T1000 (cell line): ENCODE measurements at regions not wholly inside any gene's neighbourhood (a gene's known extent, or its start where the extent isn't known, plus 50 kb on each side); places are given as distances from the start of the nearest gene placed in this dataset.

Experiments used
- DNase-seq: peaks from one replicate; lab custom pipeline; 2025; ENCODE audit warnings: mixed read lengths; lab: John Stamatoyannopoulos, UW

GRCh38 chr7:125563964-125564529, 634.4 kb upstream of the POT1 start:
- DNase-seq, result no peak

DNA sequence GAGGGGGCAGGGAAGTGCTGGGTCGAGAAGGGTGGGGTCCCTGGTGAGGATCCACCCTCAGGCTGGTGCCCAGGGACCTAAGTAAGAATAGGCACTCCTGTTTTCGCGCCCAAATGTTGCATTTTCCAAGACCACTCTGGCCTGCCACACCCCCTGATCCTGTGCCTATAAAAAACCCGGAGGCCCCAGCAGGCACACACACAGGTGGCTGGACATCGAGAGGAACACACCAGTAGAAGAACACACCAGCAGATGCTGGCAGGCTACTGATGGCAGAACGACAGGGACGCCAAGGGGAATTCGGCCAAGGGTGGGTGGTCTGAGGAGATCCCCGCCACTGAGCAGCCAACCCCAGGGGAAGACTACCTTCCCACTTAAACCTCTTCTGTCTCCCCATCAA, 633.9 kb upstream of the POT1 start:
- DNase-seq, result no peak

DNA sequence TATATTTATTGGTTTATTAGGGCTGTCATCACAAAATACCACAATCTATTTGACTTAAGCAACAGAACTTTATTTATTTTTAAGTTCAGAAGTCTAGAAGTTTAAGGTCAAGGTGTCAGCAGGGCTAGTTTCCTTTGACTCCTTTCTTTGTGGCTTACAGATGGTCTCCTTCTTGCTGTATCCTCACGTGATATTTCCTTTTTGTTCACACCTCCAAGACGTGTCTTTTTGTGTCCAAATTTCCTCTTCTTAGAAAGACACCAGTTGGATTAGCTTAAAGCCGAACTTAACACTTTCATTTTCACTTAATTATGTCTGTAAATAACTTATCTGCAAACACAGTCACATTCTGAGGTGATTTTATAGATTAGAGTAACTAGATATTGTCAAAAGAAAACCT, 631.4 kb upstream of the POT1 start:
- DNase-seq, result no peak

DNA sequence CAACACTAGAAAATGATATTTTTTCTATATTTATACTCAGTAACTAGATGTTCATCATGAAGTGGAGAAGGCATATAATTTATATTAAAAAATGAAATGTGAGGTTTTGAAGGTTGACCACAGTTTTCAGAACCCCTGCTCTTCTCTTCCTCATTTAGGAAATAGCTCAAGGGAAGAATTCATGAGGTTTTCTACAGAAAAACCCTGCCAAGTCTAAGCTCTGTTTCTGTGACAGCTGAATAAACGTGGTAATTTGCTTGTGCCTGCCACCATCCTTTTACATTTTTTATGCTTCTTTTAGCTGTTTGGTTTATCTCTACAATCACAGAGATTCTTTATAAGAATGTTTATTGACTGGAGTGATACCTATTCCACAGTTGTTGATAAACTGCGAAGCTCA, 630.3 kb upstream of the POT1 start:
- no peak for DNase-seq

GRCh38 chr7:125555916-125556315, 626.3 kb upstream of the POT1 start:
- no peak for DNase-seq

DNA sequence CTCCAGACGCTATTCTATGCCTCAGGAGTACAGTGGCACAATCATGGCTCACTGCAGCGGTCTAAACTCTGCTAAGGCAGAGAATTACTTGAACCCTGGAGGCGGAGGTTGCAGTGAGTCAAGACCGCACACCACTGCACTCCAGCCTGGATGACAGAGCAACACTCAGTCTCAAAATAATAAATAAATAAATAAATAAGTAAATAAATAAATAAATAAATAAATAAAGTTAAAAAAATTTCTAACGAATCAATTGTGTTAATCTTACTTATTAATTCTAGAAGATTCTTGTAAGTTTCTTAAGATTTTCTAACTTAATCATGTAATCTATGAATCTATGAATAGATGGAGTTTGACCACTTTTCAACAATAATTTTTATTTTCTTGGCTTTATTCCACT, 621.4 kb upstream of the POT1 start:
- DNase-seq, result no peak

DNA sequence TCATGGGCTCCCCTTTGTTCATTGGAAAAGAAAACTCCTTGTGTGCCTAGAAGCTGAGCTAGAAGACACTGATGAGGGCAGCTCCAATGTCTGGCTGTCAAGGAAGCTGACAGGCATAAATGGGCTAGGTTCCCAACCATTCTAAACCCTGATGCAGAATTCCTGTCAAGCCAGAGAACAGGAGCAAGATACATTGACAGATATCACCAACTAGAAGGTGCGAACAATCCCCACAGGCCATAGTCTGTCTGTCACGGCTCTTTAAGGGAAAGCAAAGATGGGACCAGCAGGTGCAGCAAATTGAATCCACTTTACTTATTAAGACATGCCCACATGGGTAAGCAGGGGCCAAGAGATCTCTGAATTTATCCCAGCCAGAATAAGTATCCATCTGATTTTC, 617.9 kb upstream of the POT1 start:
- DNase-seq, result no peak

DNA sequence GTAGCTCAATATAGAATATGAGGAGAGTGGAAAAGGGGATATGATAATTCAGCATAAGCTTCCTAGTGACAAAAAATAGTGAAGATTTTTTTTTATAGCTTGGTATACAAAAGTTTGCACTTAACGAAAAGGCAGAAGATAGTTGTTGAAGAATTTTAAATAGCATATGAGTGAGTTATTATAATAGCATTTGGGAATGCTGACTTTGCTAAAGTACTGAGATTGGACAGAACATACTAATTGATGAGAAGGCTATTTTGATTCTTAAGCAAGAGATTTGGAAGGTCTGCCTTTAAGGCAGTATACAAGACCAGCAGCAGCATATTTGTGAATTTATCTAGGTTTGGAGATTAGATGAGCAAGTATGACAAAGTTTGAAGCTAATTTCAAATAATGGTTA, 600.9 kb upstream of the POT1 start:
- no peak for DNase-seq

DNA sequence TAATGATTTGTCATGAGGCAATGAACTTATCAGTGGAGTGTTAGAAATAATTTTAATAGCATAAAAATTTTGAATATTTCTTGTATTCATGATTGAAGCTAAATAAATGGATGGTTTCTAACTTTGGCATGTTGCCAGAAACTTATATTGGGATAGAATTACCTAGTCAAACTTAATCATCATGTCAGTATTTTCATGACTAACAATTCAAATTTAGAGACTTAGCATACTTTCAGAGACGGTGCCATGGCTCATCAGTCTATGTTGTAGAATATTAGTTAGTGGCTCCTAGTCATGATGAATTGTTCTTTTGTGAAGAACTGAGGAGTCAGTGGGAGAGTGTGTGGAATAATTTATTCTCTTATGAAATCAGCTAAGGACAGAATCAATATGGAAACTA, 599.6 kb upstream of the POT1 start:
- DNase-seq, result no peak

DNA sequence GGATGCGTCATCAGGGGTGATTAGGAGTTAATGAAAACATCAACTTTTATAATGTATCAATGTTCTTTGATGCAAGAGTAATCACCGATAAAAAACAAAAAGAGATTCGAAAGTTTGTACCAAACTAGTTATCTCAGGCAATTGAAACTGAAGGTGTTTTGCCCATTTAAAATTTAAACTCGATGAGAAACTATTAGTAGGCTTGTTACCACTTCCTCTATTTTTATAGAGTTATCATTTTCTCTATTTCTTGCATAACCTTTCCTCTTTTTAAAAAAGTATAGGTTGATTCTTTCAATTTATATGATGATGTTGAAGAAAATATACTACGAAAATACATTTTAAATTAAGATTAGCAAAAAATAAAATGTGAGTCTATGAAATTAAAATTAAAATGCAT, 597.3 kb upstream of the POT1 start:
- DNase-seq, result no peak

DNA sequence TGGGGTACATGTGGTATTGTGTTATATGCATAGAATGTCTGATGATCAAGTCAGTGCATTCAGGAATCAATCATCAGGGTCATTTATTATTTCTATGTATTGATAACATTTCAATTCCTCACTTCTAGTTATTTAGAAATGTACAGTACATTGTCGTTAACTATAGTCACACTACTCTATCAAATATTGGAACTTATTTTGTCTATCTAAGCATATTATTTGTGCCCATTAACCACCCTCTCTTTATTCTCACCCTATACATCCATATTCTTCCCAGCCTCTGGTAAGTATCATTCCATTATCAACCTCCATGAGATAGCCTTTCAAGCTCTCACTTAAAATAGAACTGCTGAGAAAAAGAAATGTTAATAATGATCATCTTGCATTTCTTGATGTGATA, 596.5 kb upstream of the POT1 start:
- DNase-seq, result no peak

- no peak for DNase-seq
Observed at GRCh38 chr7:125516194-125516593, 586.6 kb upstream of the POT1 start.

- DNase-seq, result no peak
Observed at GRCh38 chr7:125512373-125512772, 582.7 kb upstream of the POT1 start.

DNA sequence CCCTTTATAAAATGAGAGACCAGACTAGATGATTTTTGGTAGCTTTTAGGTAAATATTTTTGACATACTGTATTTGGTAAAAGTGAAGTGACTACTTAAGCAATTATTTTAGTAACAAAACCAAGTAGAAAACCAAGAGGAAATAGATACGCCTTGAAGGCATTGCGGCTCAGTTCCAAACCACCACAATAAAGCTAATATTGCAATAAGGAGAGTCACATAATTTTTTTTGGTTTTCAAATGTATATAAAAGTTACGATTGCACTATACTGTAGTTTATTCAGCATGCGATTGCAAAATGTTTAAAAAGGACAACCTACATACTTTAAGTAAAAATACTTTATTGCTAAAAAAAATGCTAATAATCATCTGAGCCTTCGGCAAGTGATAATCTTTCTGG, 581.7 kb upstream of the POT1 start:
- no peak for DNase-seq

GRCh38 chr7:125506331-125506730, 576.7 kb upstream of the POT1 start:
- DNase-seq, result no peak

GRCh38 chr7:125504848-125505247, 575.2 kb upstream of the POT1 start:
- no peak for DNase-seq

- DNase-seq, result no peak
Observed at GRCh38 chr7:125495997-125496396, 566.4 kb upstream of the POT1 start.

DNA sequence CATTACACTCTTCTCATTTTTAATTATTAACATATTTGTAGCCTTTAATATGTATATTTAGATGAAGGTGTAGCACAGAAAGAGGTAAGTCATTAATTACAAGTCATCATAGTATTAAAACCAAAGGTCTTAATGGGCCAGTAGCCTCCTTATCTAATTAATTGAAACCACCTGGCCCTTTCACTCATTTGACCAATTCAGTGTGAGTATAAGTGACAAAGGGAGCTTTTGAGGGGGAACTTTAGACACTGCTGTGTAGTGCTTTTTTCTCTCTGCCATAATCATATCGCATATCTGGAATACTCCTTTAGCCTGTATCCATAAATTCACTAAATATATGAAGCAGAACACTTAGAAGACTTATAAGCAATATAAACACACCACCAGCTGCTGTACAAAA, 562.9 kb upstream of the POT1 start:
- no peak for DNase-seq

- DNase-seq, result no peak
Observed at GRCh38 chr7:125491137-125491536, 561.5 kb upstream of the POT1 start.

- no peak for DNase-seq
Observed at GRCh38 chr7:125490167-125490566, 560.5 kb upstream of the POT1 start.

- DNase-seq, result no peak
Observed at GRCh38 chr7:125485223-125485622, 555.6 kb upstream of the POT1 start.

DNA sequence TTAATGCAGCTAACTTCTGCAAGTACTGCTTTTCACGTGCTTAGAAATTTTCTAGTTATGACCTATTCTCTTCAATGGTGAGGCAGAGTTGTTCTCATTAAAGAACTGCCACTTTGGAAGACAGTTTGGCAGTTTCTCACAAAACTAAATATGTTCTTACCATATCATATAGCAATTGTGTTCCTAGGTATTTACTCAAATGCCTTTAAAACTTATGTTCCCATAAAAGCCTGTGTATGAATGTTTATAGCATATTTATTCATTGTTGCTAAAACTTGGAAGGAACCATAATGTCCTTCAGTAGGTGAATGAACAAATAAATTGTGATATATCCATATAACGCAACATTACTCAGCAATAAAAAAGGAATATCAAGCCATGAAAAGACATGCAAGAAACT, 555.1 kb upstream of the POT1 start:
- DNase-seq, result no peak

DNA sequence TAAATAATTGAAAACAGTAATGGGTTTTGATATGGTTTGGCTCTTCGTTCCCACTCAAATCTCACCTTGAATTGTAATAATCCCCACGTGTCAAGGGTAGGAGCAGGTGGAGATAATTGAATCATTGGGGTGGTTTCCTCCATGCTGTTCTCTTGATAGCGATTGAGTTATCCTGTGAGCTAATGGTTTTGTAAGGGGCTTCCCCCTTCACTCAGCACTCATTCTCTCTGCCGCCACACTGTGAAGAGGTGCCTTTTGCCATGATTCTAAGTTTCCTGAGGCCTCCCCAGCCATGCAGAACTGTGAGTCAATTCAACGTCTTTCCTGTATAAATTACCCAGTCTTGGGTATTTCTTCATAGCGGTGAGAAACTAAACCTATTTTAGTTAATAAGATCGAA, 551.7 kb upstream of the POT1 start:
- no peak for DNase-seq

- DNase-seq, result no peak
Observed at GRCh38 chr7:125480762-125481161, 551.1 kb upstream of the POT1 start.

DNA sequence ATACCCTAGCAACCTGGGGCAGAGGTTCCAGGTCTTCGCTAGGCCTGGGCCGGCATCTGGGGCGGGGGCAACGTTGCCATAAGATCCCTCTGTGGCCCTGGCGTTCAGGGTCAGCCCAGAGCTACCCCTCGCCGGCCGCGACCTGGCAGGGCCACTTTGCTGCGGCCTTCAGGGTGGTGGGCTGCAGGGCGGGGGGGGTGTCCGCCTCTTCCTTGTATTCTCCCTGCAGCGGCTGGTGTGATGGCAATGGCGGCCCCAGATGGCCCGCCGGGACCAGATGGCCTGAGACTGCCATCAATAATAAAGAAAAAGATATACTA, 539.2 kb upstream of the POT1 start:
- DNase-seq, result no peak
